ENCODE measurements at regions not wholly inside any gene's neighbourhood (a gene's known extent, or its start where the extent isn't known, plus 50 kb on each side); places are given as distances from the start of the nearest gene placed in this dataset.

- no peak overlapping the region for H3K4me3 ChIP-seq (ENCODE audit: low read depth, low read length)
- no peak for DNase-seq (ENCODE audit: low read depth)
- no peak for TF ChIP-seq CTCF (IDR thresholded peaks at IDR 0.05; ENCODE audit: insufficient read depth, low read depth, low read length, missing control alignments)
Observed at GRCh38 chr18:46246101-46246500, 141.9 kb downstream of the HAUS1 start.

DNA sequence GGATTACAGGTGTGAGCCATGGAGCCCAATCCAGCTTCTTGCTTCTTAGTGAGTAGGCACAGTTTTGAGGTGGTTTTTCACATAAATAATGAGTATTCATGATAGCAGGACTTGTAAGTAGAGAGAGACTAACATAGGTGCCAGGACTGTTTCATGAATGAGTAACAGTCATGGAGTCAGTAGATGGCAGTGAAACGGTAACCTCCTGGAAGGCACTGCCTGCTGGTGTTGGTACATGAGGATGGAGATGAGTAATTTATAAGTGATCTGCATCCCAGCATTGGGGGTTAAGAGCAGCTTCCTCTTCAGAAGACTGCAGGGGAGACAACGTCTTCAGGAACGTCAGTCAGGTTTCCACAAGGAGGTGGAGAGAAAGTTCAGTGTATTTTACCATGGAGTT lies 143.8 kb downstream of the HAUS1 start:
- no peak for TF ChIP-seq CTCF (IDR thresholded peaks at IDR 0.05; ENCODE audit: insufficient read depth, low read depth, low read length, missing control alignments)
- DNase-seq (ENCODE audit: low read depth), result no peak
- H3K4me3 ChIP-seq (ENCODE audit: low read depth, low read length), result no peak overlapping the region

GRCh38 chr18:46250084-46250811 lies 146.1 kb downstream of the HAUS1 start:
- TF ChIP-seq CTCF (IDR thresholded peaks at IDR 0.05; ENCODE audit: insufficient read depth, low read depth, low read length, missing control alignments), result no peak
- peak; percentile 93 for DNase-seq (ENCODE audit: low read depth)
- peak overlapping the region; percentile 32 for H3K4me3 ChIP-seq (ENCODE audit: low read depth, low read length)

DNA sequence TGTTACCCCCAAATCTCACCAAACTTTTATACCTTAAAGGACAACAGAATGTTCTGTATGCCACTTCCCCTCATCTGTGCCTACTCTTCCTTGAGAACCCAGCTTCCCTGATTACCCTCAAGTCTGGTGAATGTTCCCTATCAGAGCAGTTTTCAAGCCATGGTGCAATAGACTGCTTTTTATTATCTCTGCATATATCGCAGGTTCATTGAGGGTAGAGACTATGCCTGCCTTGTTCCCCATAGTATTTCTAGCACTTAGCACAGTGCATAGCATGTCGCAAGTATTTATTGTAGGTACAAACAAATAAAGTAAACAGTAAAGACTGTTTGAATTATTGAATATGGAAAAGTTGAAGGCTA lies 146.6 kb downstream of the HAUS1 start:
- no peak for TF ChIP-seq CTCF (IDR thresholded peaks at IDR 0.05; ENCODE audit: insufficient read depth, low read depth, low read length, missing control alignments)
- DNase-seq (ENCODE audit: low read depth), result no peak

GRCh38 chr18:46252759-46253158 lies 148.6 kb downstream of the HAUS1 start:
- no peak for TF ChIP-seq CTCF (IDR thresholded peaks at IDR 0.05; ENCODE audit: insufficient read depth, low read depth, low read length, missing control alignments)
- DNase-seq (ENCODE audit: low read depth), result no peak
- H3K4me3 ChIP-seq (ENCODE audit: low read depth, low read length), result no peak overlapping the region

More for the DNA sequence above, 146.6 kb downstream of the HAUS1 start:
- H3K4me3 ChIP-seq (ENCODE audit: low read depth, low read length), result peak overlapping the region; percentile 31; the same call in 1 of the 2 replicates

GRCh38 chr18:46253498-46253897 lies 149.3 kb downstream of the HAUS1 start:
- no peak overlapping the region for H3K4me3 ChIP-seq (ENCODE audit: low read depth, low read length)
- DNase-seq (ENCODE audit: low read depth), result no peak
- no peak for TF ChIP-seq CTCF (IDR thresholded peaks at IDR 0.05; ENCODE audit: insufficient read depth, low read depth, low read length, missing control alignments)

DNA sequence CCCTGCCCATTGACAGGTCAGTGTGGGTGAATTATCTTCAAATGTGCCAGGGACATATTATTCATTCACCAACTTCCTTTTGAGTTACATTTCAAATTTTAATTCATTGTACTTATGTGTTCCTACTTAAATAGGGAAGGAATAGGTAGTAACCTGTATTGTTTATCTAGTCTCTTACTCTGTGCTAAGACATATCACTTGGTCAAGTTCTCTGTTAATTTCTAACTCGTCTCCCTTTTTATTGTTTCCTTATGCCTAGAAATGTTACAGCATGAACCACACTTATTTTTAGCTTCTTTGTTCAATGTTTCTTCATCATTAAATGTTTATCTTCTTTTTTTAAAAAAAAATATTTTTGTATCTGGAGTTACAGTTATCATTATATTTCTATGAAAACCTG lies 151.9 kb downstream of the HAUS1 start:
- no peak overlapping the region for H3K4me3 ChIP-seq (ENCODE audit: low read depth, low read length)
- DNase-seq (ENCODE audit: low read depth), result no peak
- TF ChIP-seq CTCF (IDR thresholded peaks at IDR 0.05; ENCODE audit: insufficient read depth, low read depth, low read length, missing control alignments), result no peak
